ENCODE measurements at regions not wholly inside any gene's neighbourhood (a gene's known extent, or its start where the extent isn't known, plus 50 kb on each side); places are given as distances from the start of the nearest gene placed in this dataset.

GRCh38 chr13:72457151-72457550 is 270.3 kb downstream of the MZT1 start:
- DNase-seq (ENCODE audit: low read depth): no peak
- no peak overlapping the region for H3K4me3 ChIP-seq (ENCODE audit: low read depth, low read length)
- TF ChIP-seq, protein P1, sequence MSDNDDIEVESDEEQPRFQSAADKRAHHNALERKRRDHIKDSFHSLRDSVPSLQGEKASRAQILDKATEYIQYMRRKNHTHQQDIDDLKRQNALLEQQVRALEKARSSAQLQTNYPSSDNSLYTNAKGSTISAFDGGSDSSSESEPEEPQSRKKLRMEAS (IDR thresholded peaks at IDR 0.05; ENCODE audit: low read depth, low read length): no peak
- TF ChIP-seq POLR2A (IDR thresholded peaks at IDR 0.05; ENCODE audit: extremely low read depth, insufficient read length) (no peak), MYC (IDR thresholded peaks at IDR 0.05; ENCODE audit: low read depth, low read length) (no peak)
- TF ChIP-seq, protein P2, sequence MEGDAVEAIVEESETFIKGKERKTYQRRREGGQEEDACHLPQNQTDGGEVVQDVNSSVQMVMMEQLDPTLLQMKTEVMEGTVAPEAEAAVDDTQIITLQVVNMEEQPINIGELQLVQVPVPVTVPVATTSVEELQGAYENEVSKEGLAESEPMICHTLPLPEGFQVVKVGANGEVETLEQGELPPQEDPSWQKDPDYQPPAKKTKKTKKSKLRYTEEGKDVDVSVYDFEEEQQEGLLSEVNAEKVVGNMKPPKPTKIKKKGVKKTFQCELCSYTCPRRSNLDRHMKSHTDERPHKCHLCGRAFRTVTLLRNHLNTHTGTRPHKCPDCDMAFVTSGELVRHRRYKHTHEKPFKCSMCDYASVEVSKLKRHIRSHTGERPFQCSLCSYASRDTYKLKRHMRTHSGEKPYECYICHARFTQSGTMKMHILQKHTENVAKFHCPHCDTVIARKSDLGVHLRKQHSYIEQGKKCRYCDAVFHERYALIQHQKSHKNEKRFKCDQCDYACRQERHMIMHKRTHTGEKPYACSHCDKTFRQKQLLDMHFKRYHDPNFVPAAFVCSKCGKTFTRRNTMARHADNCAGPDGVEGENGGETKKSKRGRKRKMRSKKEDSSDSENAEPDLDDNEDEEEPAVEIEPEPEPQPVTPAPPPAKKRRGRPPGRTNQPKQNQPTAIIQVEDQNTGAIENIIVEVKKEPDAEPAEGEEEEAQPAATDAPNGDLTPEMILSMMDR (IDR thresholded peaks at IDR 0.05; ENCODE audit: low read depth, low read length): no peak

DNA sequence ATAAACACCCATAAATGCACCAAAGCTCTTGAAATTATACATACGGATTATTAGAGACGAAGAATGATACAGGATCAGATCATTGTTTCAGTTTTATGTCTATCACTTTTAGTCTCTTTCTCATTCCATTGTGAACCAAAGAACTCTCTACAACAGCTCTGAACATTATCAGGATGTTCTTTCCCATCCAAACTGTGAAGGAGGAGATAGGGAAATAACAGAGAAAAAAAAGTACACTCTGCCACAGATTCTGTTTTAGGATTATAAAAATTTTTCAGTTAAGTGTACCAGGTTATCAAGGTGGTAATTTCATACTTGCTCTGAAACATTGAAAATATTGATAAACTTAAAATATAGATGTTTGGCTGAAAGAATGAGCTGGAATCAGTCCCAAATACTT is 270.9 kb downstream of the MZT1 start:
- TF ChIP-seq, protein P1 (IDR thresholded peaks at IDR 0.05; ENCODE audit: low read depth, low read length): no peak
- no peak for TF ChIP-seq POLR2A (IDR thresholded peaks at IDR 0.05; ENCODE audit: extremely low read depth, insufficient read length)
- TF ChIP-seq, protein P2 (IDR thresholded peaks at IDR 0.05; ENCODE audit: low read depth, low read length): no peak
- no peak for TF ChIP-seq MYC (IDR thresholded peaks at IDR 0.05; ENCODE audit: low read depth, low read length)
- DNase-seq (ENCODE audit: low read depth): no peak
- H3K4me3 ChIP-seq (ENCODE audit: low read depth, low read length): no peak overlapping the region

GRCh38 chr13:72453161-72453560 is 274.3 kb downstream of the MZT1 start:
- no peak for DNase-seq (ENCODE audit: low read depth)
- no peak overlapping the region for H3K4me3 ChIP-seq (ENCODE audit: low read depth, low read length)
- TF ChIP-seq, protein P2 (IDR thresholded peaks at IDR 0.05; ENCODE audit: low read depth, low read length): no peak
- TF ChIP-seq, protein P1 (IDR thresholded peaks at IDR 0.05; ENCODE audit: low read depth, low read length): no peak
- TF ChIP-seq POLR2A (IDR thresholded peaks at IDR 0.05; ENCODE audit: extremely low read depth, insufficient read length): no peak
- TF ChIP-seq MYC (IDR thresholded peaks at IDR 0.05; ENCODE audit: low read depth, low read length): no peak

- no peak for TF ChIP-seq MYC (IDR thresholded peaks at IDR 0.05; ENCODE audit: low read depth, low read length)
- DNase-seq (ENCODE audit: low read depth): no peak
- H3K4me3 ChIP-seq (ENCODE audit: low read depth, low read length): no peak overlapping the region
Observed at GRCh38 chr13:72448082-72448481, 279.3 kb downstream of the MZT1 start.

- TF ChIP-seq, protein P2 (IDR thresholded peaks at IDR 0.05; ENCODE audit: low read depth, low read length): no peak
- no peak for TF ChIP-seq MYC (IDR thresholded peaks at IDR 0.05; ENCODE audit: low read depth, low read length)
- no peak for TF ChIP-seq POLR2A (IDR thresholded peaks at IDR 0.05; ENCODE audit: extremely low read depth, insufficient read length)
- TF ChIP-seq, protein P1 (IDR thresholded peaks at IDR 0.05; ENCODE audit: low read depth, low read length): no peak
- H3K4me3 ChIP-seq (ENCODE audit: low read depth, low read length): no peak overlapping the region
- DNase-seq (ENCODE audit: low read depth): no peak
Observed at GRCh38 chr13:72444999-72445398, 282.4 kb downstream of the MZT1 start.

DNA sequence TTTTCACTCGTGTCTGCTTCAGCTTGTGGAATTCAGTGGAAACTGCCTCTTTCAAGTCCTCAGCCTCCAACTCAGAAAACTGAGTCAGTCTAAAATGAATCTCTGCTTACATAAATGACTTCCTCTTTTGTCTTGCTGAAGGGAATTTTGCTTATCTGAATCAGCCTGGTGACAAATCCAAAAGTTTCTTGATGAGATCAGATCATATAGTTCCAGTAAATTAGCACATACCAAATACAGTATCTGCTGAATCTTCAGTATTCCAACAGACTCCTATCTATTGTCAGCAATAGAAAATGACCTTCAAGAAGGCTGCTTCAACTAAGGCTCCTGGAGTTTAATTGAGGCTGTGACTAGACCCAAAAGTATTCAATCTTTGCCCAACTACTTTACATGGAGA is 290.0 kb downstream of the MZT1 start:
- H3K4me3 ChIP-seq (ENCODE audit: low read depth, low read length): no peak overlapping the region
- DNase-seq (ENCODE audit: low read depth): peak; percentile 4
- TF ChIP-seq, protein P1 (IDR thresholded peaks at IDR 0.05; ENCODE audit: low read depth, low read length): no peak

- no peak for DNase-seq (ENCODE audit: low read depth)
- no peak for TF ChIP-seq POLR2A (IDR thresholded peaks at IDR 0.05; ENCODE audit: extremely low read depth, insufficient read length)
- TF ChIP-seq, protein P2 (IDR thresholded peaks at IDR 0.05; ENCODE audit: low read depth, low read length): no peak
- no peak for TF ChIP-seq MYC (IDR thresholded peaks at IDR 0.05; ENCODE audit: low read depth, low read length)
- TF ChIP-seq, protein P1 (IDR thresholded peaks at IDR 0.05; ENCODE audit: low read depth, low read length): no peak
- H3K4me3 ChIP-seq (ENCODE audit: low read depth, low read length): no peak overlapping the region
Observed at GRCh38 chr13:72435251-72435650, 292.2 kb downstream of the MZT1 start.
